ENCODE measurements at regions not wholly inside any gene's neighbourhood (a gene's known extent, or its start where the extent isn't known, plus 50 kb on each side); places are given as distances from the start of the nearest gene placed in this dataset.

- Histone ChIP-seq H3K79me2 (ENCODE audit: control insufficient read depth, insufficient read depth, low read length) (no peaks in the 10 kb centered on the region), H3K9me1 (ENCODE audit: control insufficient read depth, extremely low read depth, insufficient read depth, low read length) (no peaks in the 10 kb centered on the region), H3K4me2 (ENCODE audit: control insufficient read depth, extremely low read depth, insufficient read depth, low read depth, low read length) (no peak overlapping the region), H3K4me3 (ENCODE audit: control insufficient read depth in 2 of 3, extremely low read depth in 1 of 3, insufficient read depth in 2 of 3, low read depth in 1 of 3, low read length in 3 of 3) (no peak overlapping the region), H3K27ac (ENCODE audit: control insufficient read depth, insufficient read depth, low read length) (no peak overlapping the region), H2AFZ (ENCODE audit: control insufficient read depth, low read length) (no peak overlapping the region), H4K20me1 (ENCODE audit: control insufficient read depth, extremely low read depth, insufficient read depth, low read length) (no peaks in the 10 kb centered on the region), H3K9ac (ENCODE audit: control insufficient read depth, extremely low read depth, insufficient read depth, low read length) (no peak overlapping the region), H3K36me3 (ENCODE audit: control insufficient read depth in 2 of 2, extremely low read depth in 1 of 2, insufficient read depth in 2 of 2, low read length in 2 of 2) (no peaks in the 10 kb centered on the region), H3K9me3 (ENCODE audit: control insufficient read depth, low read depth, low read length) (no peaks in the 10 kb centered on the region), H3K27me3 (ENCODE audit: control insufficient read depth, extremely low read depth, insufficient read depth, low read length) (no peaks in the 10 kb centered on the region), H3K4me1 (ENCODE audit: control insufficient read depth, extremely low read depth, insufficient read depth, low read length) (peaks cover 17% of the 10 kb centered on the region)
- dilution Hi-C loops (cut with MboI; ENCODE audit: extremely low pct_ligation_motif_present, low sequenced_read_pairs): no loop called here
- DNase-seq (ENCODE audit: low read depth, low spot score) (no peak), FAIRE-seq (no peak)
- no peak for TF ChIP-seq EZH2 (IDR thresholded peaks at IDR 0.05; ENCODE audit: low read length)
- TF ChIP-seq, protein P1, sequence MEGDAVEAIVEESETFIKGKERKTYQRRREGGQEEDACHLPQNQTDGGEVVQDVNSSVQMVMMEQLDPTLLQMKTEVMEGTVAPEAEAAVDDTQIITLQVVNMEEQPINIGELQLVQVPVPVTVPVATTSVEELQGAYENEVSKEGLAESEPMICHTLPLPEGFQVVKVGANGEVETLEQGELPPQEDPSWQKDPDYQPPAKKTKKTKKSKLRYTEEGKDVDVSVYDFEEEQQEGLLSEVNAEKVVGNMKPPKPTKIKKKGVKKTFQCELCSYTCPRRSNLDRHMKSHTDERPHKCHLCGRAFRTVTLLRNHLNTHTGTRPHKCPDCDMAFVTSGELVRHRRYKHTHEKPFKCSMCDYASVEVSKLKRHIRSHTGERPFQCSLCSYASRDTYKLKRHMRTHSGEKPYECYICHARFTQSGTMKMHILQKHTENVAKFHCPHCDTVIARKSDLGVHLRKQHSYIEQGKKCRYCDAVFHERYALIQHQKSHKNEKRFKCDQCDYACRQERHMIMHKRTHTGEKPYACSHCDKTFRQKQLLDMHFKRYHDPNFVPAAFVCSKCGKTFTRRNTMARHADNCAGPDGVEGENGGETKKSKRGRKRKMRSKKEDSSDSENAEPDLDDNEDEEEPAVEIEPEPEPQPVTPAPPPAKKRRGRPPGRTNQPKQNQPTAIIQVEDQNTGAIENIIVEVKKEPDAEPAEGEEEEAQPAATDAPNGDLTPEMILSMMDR (optimal IDR thresholded peaks at IDR 0.05 in 1 of 3, IDR thresholded peaks at IDR 0.05 in 1 of 3, conservative IDR thresholded peaks at IDR 0.05 in 1 of 3; ENCODE audit: extremely low read depth in 1 of 3, insufficient read depth in 2 of 3, low read length in 3 of 3): no peak
These were observed 2277.7 kb downstream of the TP53TG3F start for GRCh38 chr16:35737076-35737475.

DNA sequence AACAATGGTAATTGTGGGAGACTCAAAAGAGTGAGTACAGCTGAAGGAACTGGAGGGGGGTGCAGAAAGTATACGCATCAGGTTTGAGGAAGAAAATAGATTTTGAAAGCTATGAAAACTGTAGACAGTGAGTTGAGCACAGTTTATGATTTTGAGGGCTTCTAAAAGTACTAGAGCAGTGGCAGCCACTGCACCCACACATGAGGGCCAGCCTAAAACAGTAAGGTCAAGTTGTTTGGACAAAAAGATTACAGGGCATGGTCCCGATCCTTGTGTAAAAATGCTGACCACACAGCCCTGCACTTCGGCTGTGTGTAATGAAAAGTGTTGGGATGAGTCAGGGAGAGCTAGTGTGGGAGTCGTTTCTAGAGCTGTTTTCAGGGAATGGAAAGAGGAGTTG is 2282.1 kb downstream of the TP53TG3F start:
- Histone ChIP-seq H3K27me3 (ENCODE audit: control insufficient read depth, extremely low read depth, insufficient read depth, low read length) (no peaks in the 10 kb centered on the region), H3K36me3 (ENCODE audit: control insufficient read depth in 2 of 2, extremely low read depth in 1 of 2, insufficient read depth in 2 of 2, low read length in 2 of 2) (no peaks in the 10 kb centered on the region), H3K4me2 (ENCODE audit: control insufficient read depth, extremely low read depth, insufficient read depth, low read depth, low read length) (no peak overlapping the region), H3K4me3 (ENCODE audit: control insufficient read depth in 2 of 3, extremely low read depth in 1 of 3, insufficient read depth in 2 of 3, low read depth in 1 of 3, low read length in 3 of 3) (no peak overlapping the region), H3K9me3 (ENCODE audit: control insufficient read depth, low read depth, low read length) (peaks cover 3% of the 10 kb centered on the region), H4K20me1 (ENCODE audit: control insufficient read depth, extremely low read depth, insufficient read depth, low read length) (no peaks in the 10 kb centered on the region), H3K79me2 (ENCODE audit: control insufficient read depth, insufficient read depth, low read length) (no peaks in the 10 kb centered on the region), H3K9ac (ENCODE audit: control insufficient read depth, extremely low read depth, insufficient read depth, low read length) (no peak overlapping the region), H2AFZ (ENCODE audit: control insufficient read depth, low read length) (no peak overlapping the region), H3K9me1 (ENCODE audit: control insufficient read depth, extremely low read depth, insufficient read depth, low read length) (no peaks in the 10 kb centered on the region), H3K27ac (ENCODE audit: control insufficient read depth, insufficient read depth, low read length) (no peak overlapping the region), H3K4me1 (ENCODE audit: control insufficient read depth, extremely low read depth, insufficient read depth, low read length) (peaks cover 12% of the 10 kb centered on the region)
- TF ChIP-seq, protein P1 (optimal IDR thresholded peaks at IDR 0.05 in 1 of 3, IDR thresholded peaks at IDR 0.05 in 1 of 3, conservative IDR thresholded peaks at IDR 0.05 in 1 of 3; ENCODE audit: extremely low read depth in 1 of 3, insufficient read depth in 2 of 3, low read length in 3 of 3): no peak
- FAIRE-seq (no peak), DNase-seq (ENCODE audit: low read depth, low spot score) (no peak)
- dilution Hi-C loops (cut with MboI; ENCODE audit: extremely low pct_ligation_motif_present, low sequenced_read_pairs): no loop called here

Measured in keratinocyte (primary cell).